ENCODE measurements at regions not wholly inside any gene's neighbourhood (a gene's known extent, or its start where the extent isn't known, plus 50 kb on each side); places are given as distances from the start of the nearest gene placed in this dataset.
"Not testable (repeated sequence)": the region's sequence is repeated elsewhere in the genome, so short reads cannot be mapped to it uniquely, and the experiment has no call there.

DNA sequence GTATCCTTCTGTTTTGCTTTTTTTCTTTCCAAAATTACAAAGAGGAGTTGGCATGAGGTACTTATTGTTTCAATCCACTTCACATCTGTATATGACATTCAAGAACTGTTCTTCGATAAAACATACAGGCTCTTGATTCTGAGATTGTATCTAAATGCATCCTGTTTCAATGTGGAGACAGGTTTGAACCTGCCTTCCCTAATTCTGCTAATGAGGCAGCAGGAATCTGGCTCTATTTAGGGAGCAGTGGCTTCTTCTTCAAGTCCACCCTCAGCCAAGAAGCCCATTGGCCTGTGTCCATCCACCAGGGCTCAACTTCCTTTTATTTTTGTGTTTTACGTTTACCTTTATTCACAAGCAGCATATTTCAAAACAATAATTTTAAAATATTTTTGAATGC lies 84.8 kb upstream of the PIK3C3 start:
- no peaks in the 10 kb centered on the region for H3K9me1 ChIP-seq (replicated peaks; ENCODE audit: control insufficient read depth, extremely low read depth, insufficient read depth, low read length)
- H3K4me3 ChIP-seq (replicated peaks in 1 of 3; ENCODE audit: insufficient read depth in 1 of 3, low read depth in 1 of 3, low read length in 3 of 3), result no peak overlapping the region
- CTCF ChIA-PET, result no interaction called here
- TF ChIP-seq CTCF (IDR thresholded peaks at IDR 0.05; ENCODE audit: extremely low read depth in 1 of 2, insufficient read depth in 1 of 2, low read depth in 1 of 2, low read length in 2 of 2) (no peak), EZH2 (IDR thresholded peaks at IDR 0.05; ENCODE audit: borderline replicate concordance, low read depth, low read length, severe bottlenecking) (no peak)
- no peak overlapping the region for H2AFZ ChIP-seq (ENCODE audit: low read depth, low read length)
- dilution Hi-C loops (cut with MboI; ENCODE audit: extremely low pct_ligation_motif_present, low sequenced_read_pairs), result no loop called here
- POLR2A ChIA-PET, result no interaction called here
- no peak overlapping the region for H3K27ac ChIP-seq (ENCODE audit: insufficient read depth, low read depth, low read length)
- H3K9me3 ChIP-seq (replicated peaks; ENCODE audit: control insufficient read depth, insufficient read depth, low read length), result no peaks in the 10 kb centered on the region
- no peak overlapping the region for H3K4me2 ChIP-seq (ENCODE audit: insufficient read depth, low read length)
- H4K20me1 ChIP-seq (replicated peaks; ENCODE audit: control insufficient read depth, extremely low read depth, insufficient read depth, low read length), result no peaks in the 10 kb centered on the region
- no TSS peak for BruUV-seq (replicated peaks)
- DNase-seq (ENCODE audit: low read depth, low spot score) (no peak), FAIRE-seq (no peak)
- H3K4me1 ChIP-seq (ENCODE audit: control insufficient read depth, extremely low read depth, insufficient read depth, low read length), result no peaks in the 10 kb centered on the region
- intact Hi-C loops (cut with micrococcal nuclease), result no loop called here
- no peak overlapping the region for H3K9ac ChIP-seq (replicated peaks; ENCODE audit: extremely low read depth, insufficient read depth, low read length)
- no peaks in the 10 kb centered on the region for H3K79me2 ChIP-seq (ENCODE audit: control insufficient read depth, insufficient read depth, low read length)
- H3K36me3 ChIP-seq (ENCODE audit: control insufficient read depth in 2 of 2, extremely low read depth in 1 of 2, insufficient read depth in 2 of 2, low read length in 2 of 2), result no peaks in the 10 kb centered on the region
- no peaks in the 10 kb centered on the region for H3K27me3 ChIP-seq (ENCODE audit: control insufficient read depth in 2 of 2, insufficient read depth in 2 of 2, low read length in 2 of 2)

- H3K27ac ChIP-seq (ENCODE audit: insufficient read depth, low read depth, low read length); H3K4me3 ChIP-seq (replicated peaks in 1 of 3; ENCODE audit: insufficient read depth in 1 of 3, low read depth in 1 of 3, low read length in 3 of 3); FAIRE-seq; H3K27me3 ChIP-seq (ENCODE audit: control insufficient read depth in 2 of 2, insufficient read depth in 2 of 2, low read length in 2 of 2); H3K9me1 ChIP-seq (replicated peaks; ENCODE audit: control insufficient read depth, extremely low read depth, insufficient read depth, low read length); DNase-seq (ENCODE audit: low read depth, low spot score); dilution Hi-C loops (cut with MboI; ENCODE audit: extremely low pct_ligation_motif_present, low sequenced_read_pairs); CTCF ChIA-PET; H3K36me3 ChIP-seq (ENCODE audit: control insufficient read depth in 2 of 2, extremely low read depth in 1 of 2, insufficient read depth in 2 of 2, low read length in 2 of 2); H3K9ac ChIP-seq (replicated peaks; ENCODE audit: extremely low read depth, insufficient read depth, low read length); H3K4me1 ChIP-seq (ENCODE audit: control insufficient read depth, extremely low read depth, insufficient read depth, low read length); intact Hi-C loops (cut with micrococcal nuclease); H2AFZ ChIP-seq (ENCODE audit: low read depth, low read length); H4K20me1 ChIP-seq (replicated peaks; ENCODE audit: control insufficient read depth, extremely low read depth, insufficient read depth, low read length); POLR2A ChIA-PET; H3K4me2 ChIP-seq (ENCODE audit: insufficient read depth, low read length); H3K9me3 ChIP-seq (replicated peaks; ENCODE audit: control insufficient read depth, insufficient read depth, low read length); BruUV-seq (replicated peaks); H3K79me2 ChIP-seq (ENCODE audit: control insufficient read depth, insufficient read depth, low read length): not testable (repeated sequence)
Measured at GRCh38 chr18:41865796-41866195, 89.2 kb upstream of the PIK3C3 start.

Measured in endothelial cell of umbilical vein (primary cell).